ENCODE measurements at regions not wholly inside any gene's neighbourhood (a gene's known extent, or its start where the extent isn't known, plus 50 kb on each side); places are given as distances from the start of the nearest gene placed in this dataset.
"Not testable (repeated sequence)": the region's sequence is repeated elsewhere in the genome, so short reads cannot be mapped to it uniquely, and the experiment has no call there.

DNA sequence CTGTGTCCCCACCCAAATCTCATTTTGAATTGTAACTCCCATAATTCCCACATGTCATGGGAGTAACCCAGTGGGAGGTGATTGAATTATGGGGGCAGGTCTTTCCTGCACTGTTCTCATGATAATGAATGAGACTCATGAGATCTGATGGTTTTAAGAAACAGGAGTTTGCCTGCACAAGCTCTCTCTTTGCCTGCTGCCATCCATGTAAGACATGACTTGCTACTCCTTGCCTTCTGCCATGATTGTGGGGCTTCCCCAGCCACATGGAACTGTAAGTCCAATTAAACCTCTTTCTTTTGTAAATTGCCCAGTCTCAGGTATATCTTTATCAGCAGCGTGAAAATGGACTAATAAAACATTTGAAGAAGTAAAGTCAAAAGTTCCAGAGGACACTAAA lies 126.8 kb upstream of the IGSF10 start:
- TF ChIP-seq, protein P1, sequence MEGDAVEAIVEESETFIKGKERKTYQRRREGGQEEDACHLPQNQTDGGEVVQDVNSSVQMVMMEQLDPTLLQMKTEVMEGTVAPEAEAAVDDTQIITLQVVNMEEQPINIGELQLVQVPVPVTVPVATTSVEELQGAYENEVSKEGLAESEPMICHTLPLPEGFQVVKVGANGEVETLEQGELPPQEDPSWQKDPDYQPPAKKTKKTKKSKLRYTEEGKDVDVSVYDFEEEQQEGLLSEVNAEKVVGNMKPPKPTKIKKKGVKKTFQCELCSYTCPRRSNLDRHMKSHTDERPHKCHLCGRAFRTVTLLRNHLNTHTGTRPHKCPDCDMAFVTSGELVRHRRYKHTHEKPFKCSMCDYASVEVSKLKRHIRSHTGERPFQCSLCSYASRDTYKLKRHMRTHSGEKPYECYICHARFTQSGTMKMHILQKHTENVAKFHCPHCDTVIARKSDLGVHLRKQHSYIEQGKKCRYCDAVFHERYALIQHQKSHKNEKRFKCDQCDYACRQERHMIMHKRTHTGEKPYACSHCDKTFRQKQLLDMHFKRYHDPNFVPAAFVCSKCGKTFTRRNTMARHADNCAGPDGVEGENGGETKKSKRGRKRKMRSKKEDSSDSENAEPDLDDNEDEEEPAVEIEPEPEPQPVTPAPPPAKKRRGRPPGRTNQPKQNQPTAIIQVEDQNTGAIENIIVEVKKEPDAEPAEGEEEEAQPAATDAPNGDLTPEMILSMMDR (IDR thresholded peaks at IDR 0.05) = not testable (repeated sequence)
- TF ChIP-seq EZH2 (IDR thresholded peaks at IDR 0.05; ENCODE audit: borderline replicate concordance, insufficient read depth, low read depth, low read length, poor library complexity, severe bottlenecking) = not testable (repeated sequence)
